A673 (cell line): ENCODE measurements at regions not wholly inside any gene's neighbourhood (a gene's known extent, or its start where the extent isn't known, plus 50 kb on each side); places are given as distances from the start of the nearest gene placed in this dataset.

ENCODE experiments used
- BruUV-seq: library from RNA; stranded (reverse); fragments of 400-500 nt; replicated peaks from 2 replicates; lab custom pipeline; 2021; lab: Mats Ljungman, UMichigan
- CTCF ChIA-PET: fragments of 300-600 bp; sonication (Branson Sonifier 250); formaldehyde crosslinking; loops from one replicate; lab custom pipeline; 2022; ENCODE audit warnings: antibody characterized with exemption; lab: Charles Lee
- POLR2A ChIA-PET: fragments of 300-600 bp; sonication (Branson Sonifier 250); formaldehyde crosslinking; loops from one replicate; lab custom pipeline; 2022; ENCODE audit warnings: antibody characterized with exemption; ENCODE audit not compliant: low non-redundant PET; lab: Charles Lee
- DNase-seq: peaks from one replicate; pipeline ENCODE4 v3.0.0-alpha.2; 2015; ENCODE audit warnings: low spot score
- H3K27ac ChIP-seq: fragments of 200-600 bp; sonication (generic); 2 replicates; pipeline ENCODE4 v1.5.1; 2016; ENCODE audit warnings: mixed run types, low read depth, mild to moderate bottlenecking, mixed read lengths, antibody characterized with exemption, low read length; ENCODE audit not compliant: poor library complexity, severe bottlenecking
- H3K27me3 ChIP-seq: fragments of 200-600 bp; sonication (generic); replicated peaks from 2 replicates; pipeline ENCODE4 v1.6.1; 2017; ENCODE audit warnings: mixed run types, low read depth, mild to moderate bottlenecking, mixed read lengths, antibody characterized with exemption, low read length; ENCODE audit not compliant: insufficient read depth, poor library complexity
- H3K36me3 ChIP-seq: fragments of 200-600 bp; sonication (generic); 2 replicates; pipeline ENCODE4 v1.6.1; 2016; ENCODE audit warnings: mixed run types, mild to moderate bottlenecking, mixed read lengths, antibody characterized with exemption, low read length; ENCODE audit not compliant: insufficient read depth, poor library complexity, severe bottlenecking
- H3K4me1 ChIP-seq: fragments of 200-600 bp; sonication (generic); 2 replicates; pipeline ENCODE4 v1.6.1; 2017; ENCODE audit warnings: mixed run types, mild to moderate bottlenecking, mixed read lengths, antibody characterized with exemption, low read length; ENCODE audit not compliant: insufficient read depth, poor library complexity, severe bottlenecking
- H3K4me3 ChIP-seq: fragments of 200-600 bp; sonication (generic); 2 replicates; pipeline ENCODE4 v1.5.1; 2016; ENCODE audit warnings: low read depth, mixed run types, mild to moderate bottlenecking, mixed read lengths, low read length; ENCODE audit not compliant: poor library complexity, severe bottlenecking
- H3K9me3 ChIP-seq: fragments of 200-600 bp; sonication (generic); 2 replicates; pipeline ENCODE4 v1.6.1; 2016; ENCODE audit warnings: mixed run types, low read depth, mild to moderate bottlenecking, mixed read lengths, antibody characterized with exemption, low read length; ENCODE audit not compliant: poor library complexity, severe bottlenecking
- EZH2 ChIP-seq: fragments of 200-600 bp; sonication (generic); IDR thresholded peaks from 2 replicates; pipeline ENCODE4 v1.6.1; 2017; ENCODE audit warnings: borderline replicate concordance, low read depth, mild to moderate bottlenecking, mixed read lengths, antibody characterized with exemption, low read length; ENCODE audit not compliant: poor library complexity, severe bottlenecking
- intact Hi-C: fragments of 100-400 bp; cut with micrococcal nuclease; formaldehyde crosslinking; loops from one replicate; pipeline ENCODE4 v1.10.0; 2022; ENCODE audit not compliant: unreplicated experiment
- TF ChIP-seq, protein P1 (sequence below): fragments of 300-800, 200-600 bp; sonication (generic); conservative IDR thresholded peaks from 2 replicates; pipeline ENCODE4 v1.5.1; 2017; ENCODE audit warnings: low read depth, mild to moderate bottlenecking, antibody characterized with exemption, low read length, moderate library complexity, mixed read lengths

DNA sequence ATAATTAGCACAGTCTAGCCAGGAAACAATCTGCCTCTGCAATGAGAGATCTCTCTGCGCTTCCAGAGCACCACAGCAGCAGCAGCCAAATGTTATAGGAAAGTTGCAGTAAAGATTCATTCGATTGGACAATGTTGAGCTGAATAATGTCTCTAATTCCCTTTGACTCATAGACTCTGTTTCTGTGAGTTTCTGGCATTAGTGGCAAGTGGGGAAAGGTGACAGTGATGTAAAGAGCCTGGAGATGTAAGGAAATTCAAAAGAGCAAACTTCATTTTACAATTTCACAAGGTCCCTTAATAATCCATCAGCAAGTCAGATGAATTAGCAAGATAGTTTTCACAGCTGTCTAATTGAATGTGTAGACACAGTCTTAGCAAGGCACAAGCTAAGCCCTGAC lies 184.4 kb downstream of the VEGFC start:
- intact Hi-C loops: no loop called here
- no peaks in the 10 kb centered on the region for H3K36me3 ChIP-seq
- no peaks in the 10 kb centered on the region for H3K9me3 ChIP-seq
- no peak overlapping the region for H3K27ac ChIP-seq
- peaks cover 18% of the 10 kb centered on the region for H3K27me3 ChIP-seq
- POLR2A ChIA-PET: no interaction called here
- TF ChIP-seq EZH2: no peak
- H3K4me3 ChIP-seq: no peak overlapping the region
- no peaks in the 10 kb centered on the region for H3K4me1 ChIP-seq
- no TSS peak for BruUV-seq
- DNase-seq: no peak
- CTCF ChIA-PET: no interaction called here

DNA sequence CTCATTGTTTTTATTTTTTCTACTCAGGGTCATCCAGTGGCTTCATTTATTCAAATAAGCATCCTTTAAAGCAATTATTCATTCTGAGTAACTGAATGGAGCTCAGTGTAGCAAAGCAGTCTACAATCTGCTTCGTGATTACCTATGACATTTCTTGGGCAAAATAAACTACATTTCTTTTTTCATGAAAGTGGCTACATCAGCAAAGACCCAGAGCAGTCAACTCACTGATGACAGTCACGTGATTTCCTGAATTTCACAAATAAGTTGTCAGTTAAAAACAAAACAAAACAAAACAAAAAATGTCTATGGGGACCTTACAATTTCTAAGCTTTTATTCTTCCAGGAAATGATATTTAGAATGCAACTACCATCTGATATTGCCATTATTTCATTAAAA lies 182.1 kb downstream of the VEGFC start:
- CTCF ChIA-PET: no interaction called here
- BruUV-seq: no TSS peak
- Histone ChIP-seq H3K4me3 (no peak overlapping the region), H3K27ac (no peak overlapping the region), H3K9me3 (no peaks in the 10 kb centered on the region), H3K27me3 (peaks cover 15% of the 10 kb centered on the region), H3K4me1 (no peaks in the 10 kb centered on the region), H3K36me3 (no peaks in the 10 kb centered on the region)
- TF ChIP-seq EZH2: no peak
- TF ChIP-seq, protein P1, sequence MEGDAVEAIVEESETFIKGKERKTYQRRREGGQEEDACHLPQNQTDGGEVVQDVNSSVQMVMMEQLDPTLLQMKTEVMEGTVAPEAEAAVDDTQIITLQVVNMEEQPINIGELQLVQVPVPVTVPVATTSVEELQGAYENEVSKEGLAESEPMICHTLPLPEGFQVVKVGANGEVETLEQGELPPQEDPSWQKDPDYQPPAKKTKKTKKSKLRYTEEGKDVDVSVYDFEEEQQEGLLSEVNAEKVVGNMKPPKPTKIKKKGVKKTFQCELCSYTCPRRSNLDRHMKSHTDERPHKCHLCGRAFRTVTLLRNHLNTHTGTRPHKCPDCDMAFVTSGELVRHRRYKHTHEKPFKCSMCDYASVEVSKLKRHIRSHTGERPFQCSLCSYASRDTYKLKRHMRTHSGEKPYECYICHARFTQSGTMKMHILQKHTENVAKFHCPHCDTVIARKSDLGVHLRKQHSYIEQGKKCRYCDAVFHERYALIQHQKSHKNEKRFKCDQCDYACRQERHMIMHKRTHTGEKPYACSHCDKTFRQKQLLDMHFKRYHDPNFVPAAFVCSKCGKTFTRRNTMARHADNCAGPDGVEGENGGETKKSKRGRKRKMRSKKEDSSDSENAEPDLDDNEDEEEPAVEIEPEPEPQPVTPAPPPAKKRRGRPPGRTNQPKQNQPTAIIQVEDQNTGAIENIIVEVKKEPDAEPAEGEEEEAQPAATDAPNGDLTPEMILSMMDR: no peak
- POLR2A ChIA-PET: no interaction called here
- intact Hi-C loops: no loop called here
- DNase-seq: no peak

DNA sequence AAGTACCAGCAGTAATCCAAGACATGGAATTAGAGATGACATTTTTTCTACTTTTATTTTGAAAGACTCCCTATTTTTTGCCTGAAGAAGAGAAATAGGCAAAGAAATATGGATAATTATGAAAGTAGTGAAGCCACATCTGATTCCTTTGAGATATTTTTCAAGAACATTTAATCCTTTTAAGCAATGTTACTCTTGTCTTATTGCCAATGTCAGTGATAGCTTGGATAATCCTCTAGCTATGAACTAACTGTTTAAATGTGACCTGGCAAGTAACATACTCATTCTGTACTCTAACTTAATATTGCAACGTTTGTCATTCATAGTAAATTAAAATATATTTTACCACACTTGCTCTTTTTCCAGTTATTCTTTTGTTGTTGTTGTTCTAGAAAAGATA lies 181.3 kb downstream of the VEGFC start:
- POLR2A ChIA-PET: no interaction called here
- H3K9me3 ChIP-seq: no peaks in the 10 kb centered on the region
- H3K27me3 ChIP-seq: peaks cover 8% of the 10 kb centered on the region
- no peak overlapping the region for H3K27ac ChIP-seq
- DNase-seq: no peak
- TF ChIP-seq, protein P1: no peak
- TF ChIP-seq EZH2: no peak
- BruUV-seq: no TSS peak
- intact Hi-C loops: no loop called here
- H3K4me3 ChIP-seq: no peak overlapping the region
- H3K4me1 ChIP-seq: no peaks in the 10 kb centered on the region
- CTCF ChIA-PET: no interaction called here
- no peaks in the 10 kb centered on the region for H3K36me3 ChIP-seq

DNA sequence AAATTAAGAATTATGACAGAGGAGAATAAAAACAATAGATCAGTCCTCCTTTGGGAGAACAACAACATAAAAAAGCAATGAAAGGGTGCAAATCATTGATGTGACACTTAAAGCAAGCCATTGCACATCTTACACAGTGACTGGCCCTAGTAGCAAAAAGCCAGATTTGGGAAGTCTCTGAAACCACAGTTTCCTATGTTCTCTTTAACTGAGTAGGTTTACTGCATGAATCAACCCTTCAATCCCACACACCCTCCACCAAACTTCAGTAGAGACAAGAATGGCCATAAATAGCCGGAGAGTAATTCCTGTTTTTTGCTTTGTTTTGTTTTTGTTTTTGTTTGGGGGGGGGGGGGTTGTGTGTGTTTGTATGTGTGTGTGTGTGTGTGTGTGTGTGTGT lies 180.8 kb downstream of the VEGFC start:
- ChIA-PET POLR2A (no interaction called here), CTCF (no interaction called here)
- intact Hi-C loops: no loop called here
- no TSS peak for BruUV-seq
- no peak for DNase-seq
- H3K4me3 ChIP-seq: no peak overlapping the region
- H3K36me3 ChIP-seq: no peaks in the 10 kb centered on the region
- TF ChIP-seq, protein P1: no peak
- TF ChIP-seq EZH2: no peak
- H3K27me3 ChIP-seq: peaks cover 11% of the 10 kb centered on the region
- no peaks in the 10 kb centered on the region for H3K9me3 ChIP-seq
- H3K4me1 ChIP-seq: no peaks in the 10 kb centered on the region
- no peak overlapping the region for H3K27ac ChIP-seq
